Pulmonary artery endothelial cell (primary cell): ENCODE measurements at regions not wholly inside any gene's neighbourhood (a gene's known extent, or its start where the extent isn't known, plus 50 kb on each side); places are given as distances from the start of the nearest gene placed in this dataset.
"Not testable (repeated sequence)": the region's sequence is repeated elsewhere in the genome, so short reads cannot be mapped to it uniquely, and the experiment has no call there.

Experiments
- DNase-seq: peaks from one replicate; pipeline ENCODE4 v3.0.0-alpha.2; 2011; ENCODE audit warnings: low read depth, low spot score

GRCh38 chr14:43119672-43120071, 1387.4 kb downstream of the FSCB start:
- DNase-seq, result no peak

- DNase-seq, result no peak
These were observed 1390.7 kb downstream of the FSCB start for GRCh38 chr14:43116341-43116740.

DNA sequence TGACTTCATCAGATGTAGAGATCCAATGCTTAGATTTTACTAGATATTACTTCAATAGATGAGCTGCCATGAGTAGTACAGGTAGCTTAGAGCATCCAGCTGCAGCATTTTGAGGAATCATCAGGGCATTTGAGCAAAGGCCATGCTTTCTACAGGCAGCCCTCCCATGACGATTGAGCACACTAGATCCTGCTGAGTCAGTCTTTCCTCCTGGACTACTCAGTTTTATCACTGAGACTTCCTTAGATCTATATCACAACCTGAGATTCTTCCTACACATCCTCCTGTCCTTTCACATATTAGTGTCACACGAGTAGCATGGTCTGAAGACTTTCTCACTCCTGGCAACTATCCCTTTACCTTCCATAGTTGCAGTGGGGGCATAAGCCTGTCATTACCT, 1401.8 kb downstream of the FSCB start:
- DNase-seq, result no peak

GRCh38 chr14:43090380-43090779, 1416.7 kb downstream of the FSCB start:
- DNase-seq, result no peak

- no peak for DNase-seq
These were observed 1419.4 kb downstream of the FSCB start for GRCh38 chr14:43087666-43088065.

DNA sequence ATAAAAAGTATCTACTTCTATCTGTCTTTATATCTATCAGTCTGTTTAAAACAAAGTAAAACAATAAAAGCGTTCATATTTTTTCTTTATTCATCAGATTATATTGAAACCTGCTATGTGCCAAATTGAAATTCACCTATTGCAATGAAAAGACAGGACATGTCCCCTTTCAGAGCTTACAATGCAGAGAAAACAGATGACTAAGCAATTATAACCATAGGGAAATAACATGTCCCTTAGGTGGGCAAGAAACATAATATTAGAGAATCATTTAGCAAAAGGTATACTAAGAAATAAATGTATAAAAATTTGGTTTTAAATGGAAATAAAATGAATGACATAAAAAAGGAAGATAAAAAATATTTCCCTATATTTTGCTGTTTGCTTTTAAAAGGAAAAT, 1421.3 kb downstream of the FSCB start:
- no peak for DNase-seq

DNA sequence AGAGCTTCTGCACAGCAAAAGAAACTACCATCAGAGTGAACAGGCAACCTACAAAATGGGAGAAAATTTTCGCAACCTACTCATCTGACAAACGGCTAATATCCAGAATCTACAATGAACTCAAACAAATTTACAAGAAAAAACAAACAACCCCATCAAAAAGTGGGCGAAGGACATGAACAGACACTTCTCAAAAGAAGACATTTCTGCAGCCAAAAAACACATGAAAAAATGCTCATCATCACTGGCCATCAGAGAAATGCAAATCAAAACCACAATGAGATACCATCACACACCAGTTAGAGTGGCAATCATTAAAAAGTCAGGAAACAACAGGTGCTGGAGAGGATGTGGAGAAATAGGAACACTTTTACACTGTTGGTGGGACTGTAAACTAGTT, 1439.7 kb downstream of the FSCB start:
- DNase-seq, result not testable (repeated sequence)

DNA sequence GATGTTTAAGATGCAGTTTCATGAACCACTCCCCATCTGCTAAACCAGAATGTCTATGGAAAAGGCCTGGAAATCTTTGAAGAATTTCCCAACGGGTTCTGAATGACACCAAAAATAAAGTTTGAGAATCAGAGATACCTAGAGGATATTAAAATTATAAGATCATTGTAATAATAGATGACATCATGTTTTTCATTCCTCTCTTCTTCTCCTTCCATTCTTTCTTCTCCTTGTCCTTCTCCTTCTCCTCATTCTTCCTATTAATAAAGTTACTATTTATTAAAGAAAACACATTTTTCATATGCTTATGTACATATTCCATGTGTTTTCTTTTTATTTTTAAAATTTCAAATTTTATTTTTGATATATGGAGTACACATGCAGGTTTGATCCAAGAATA, 1449.4 kb downstream of the LRFN5 start:
- DNase-seq, result no peak

- no peak for DNase-seq
These were observed 1446.2 kb downstream of the LRFN5 start for GRCh38 chr14:43052897-43053296.

DNA sequence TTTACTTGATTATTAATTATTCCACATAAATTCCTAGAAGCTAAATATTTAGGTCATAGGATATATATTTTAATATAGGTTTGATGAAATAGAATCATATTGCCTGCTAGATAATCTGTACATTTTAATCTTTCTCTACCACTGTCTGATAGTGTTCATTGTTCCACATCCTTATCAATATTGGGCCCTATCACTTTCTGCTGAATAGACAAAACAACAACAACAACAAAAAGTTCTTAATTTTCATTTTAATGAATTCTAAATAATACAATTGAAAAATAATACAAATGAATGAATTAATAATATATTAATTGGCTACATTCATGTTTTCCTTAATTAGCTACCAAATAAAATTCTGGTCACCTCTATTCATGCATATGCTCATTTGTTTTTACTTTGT, 1437.2 kb downstream of the LRFN5 start:
- no peak for DNase-seq

GRCh38 chr14:43042408-43042807, 1435.7 kb downstream of the LRFN5 start:
- DNase-seq, result no peak

DNA sequence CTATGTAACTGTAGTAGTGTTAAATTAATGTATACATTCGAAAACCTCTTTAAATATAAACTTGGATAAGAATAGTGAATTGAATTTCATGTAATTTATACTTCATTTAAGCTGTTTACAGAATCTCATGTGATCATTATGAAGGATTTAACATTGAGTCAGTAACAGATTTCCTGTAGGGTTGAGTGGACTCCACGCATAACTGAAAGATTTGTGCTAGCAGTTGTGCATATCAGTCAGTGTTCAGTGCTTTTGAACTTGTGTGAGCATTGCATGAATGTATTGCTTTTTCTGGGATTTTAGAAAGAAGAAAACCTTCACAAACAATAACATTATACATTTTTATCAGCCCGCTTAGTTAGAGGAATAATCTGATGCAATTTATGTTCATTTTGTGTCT, 1435.3 kb downstream of the LRFN5 start:
- DNase-seq, result no peak

DNA sequence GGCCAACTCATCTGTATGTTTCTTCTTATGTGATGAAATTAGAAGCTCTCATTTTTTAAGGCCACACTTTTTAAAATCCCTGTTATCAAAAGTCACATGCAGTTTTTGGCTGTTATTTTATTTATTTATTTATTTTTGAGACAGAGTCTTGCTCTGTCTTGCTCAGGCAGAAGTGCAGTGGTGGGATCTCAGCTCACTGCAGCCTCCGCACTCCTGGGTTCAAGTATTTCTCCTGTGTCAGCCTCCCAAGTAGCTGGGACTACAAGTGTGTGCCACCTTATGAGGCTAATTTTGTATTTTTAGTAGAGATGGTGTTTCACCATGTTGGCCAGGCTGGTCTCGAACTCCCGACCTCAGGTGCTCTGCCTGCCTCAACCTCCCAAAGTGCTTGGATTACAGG, 1434.5 kb downstream of the LRFN5 start:
- no peak for DNase-seq

DNA sequence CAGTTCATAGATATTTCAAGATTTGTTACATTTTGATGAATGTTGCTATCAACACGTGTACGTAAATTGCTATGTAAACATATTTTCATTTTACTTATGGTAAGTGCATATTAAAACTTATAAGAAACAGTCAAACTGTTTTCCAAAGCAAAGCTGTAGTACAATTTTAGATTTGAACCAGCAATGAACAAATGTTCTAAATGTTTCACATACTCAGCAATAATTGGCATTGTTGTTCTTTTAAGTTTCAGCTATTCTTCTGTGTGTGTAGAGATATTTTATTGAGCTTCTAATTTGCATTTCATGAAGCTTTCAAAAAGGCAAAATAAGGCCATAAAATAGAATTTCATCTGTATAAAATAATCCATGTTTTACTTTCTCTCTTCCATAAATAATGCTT, 1433.2 kb downstream of the LRFN5 start:
- no peak for DNase-seq

DNA sequence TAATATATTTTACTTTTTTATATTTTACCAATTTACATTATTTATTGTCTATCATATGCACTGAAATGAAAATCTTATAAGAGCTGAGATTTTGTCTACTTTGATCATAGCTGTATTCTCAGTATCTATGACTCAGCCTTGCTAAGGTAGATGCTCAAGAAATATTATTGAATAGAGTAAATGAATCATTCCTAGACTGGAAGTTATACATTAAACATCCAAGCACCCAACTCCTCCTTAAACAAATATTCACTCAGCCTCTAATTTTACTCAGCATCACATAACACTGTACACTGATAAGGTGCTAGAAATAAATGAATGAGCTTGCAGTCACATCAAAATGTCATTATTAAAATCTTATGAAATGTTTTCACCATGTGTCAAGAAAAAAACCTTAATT, 1424.9 kb downstream of the LRFN5 start:
- DNase-seq, result no peak

DNA sequence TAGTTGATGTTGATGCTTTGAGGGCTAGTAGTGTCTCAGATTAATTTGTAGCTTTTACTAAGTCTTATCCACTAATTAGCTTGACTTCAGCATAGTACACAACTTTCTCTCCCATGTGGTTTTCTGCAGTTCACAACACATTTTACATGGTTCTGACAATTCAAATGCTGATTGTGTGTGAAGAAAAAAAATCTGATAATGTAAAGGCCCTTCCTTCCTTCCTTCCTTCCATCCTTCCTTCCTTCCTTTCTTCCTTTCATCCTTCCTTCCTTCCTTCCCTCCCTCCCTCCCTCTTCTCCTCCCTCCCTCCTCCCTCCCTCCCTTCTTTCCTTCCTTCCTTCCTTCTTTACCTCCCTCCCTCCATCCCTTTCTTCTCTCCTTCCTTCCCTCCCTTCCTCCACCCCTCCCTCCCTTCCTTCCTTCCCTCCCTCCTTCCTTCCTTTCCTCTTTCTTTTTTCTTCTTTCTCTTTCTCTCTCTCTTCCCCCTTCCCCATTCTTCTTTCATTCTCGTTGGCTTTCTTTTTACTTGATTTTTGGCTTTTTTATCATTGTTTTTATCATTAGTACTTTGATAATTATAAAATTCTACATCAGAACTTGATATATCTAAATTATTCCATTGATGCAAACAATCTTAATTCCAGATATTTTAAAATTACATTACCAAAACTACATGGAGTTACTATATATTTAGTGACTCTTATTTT, 1415.6 kb downstream of the LRFN5 start:
- DNase-seq, result no peak

- DNase-seq, result no peak
These were observed 1413.2 kb downstream of the LRFN5 start for GRCh38 chr14:43019826-43020225.

- DNase-seq, result no peak
These were observed 1407.7 kb downstream of the LRFN5 start for GRCh38 chr14:43014338-43014737.

DNA sequence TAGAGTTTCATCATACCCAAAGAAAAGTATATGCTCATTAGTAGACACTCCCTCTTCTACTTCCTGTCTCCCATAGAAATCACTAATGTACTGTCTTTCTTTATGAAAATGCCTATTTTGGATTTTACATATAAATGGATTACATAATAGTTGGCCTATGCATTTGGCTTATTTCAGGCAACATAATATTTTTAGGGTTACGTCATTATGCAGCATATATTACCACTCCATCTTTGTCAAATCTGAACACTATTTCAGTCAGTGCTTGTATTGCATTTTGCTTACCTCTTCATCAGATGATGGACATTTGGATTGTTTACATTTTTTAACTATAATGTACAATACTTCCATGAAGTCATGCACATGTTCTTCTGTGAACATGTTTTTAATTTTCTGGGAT, 1406.1 kb downstream of the LRFN5 start:
- DNase-seq, result no peak

GRCh38 chr14:43005807-43006206, 1399.1 kb downstream of the LRFN5 start:
- no peak for DNase-seq

- DNase-seq, result no peak
These were observed 1397.2 kb downstream of the LRFN5 start for GRCh38 chr14:43003845-43004244.

DNA sequence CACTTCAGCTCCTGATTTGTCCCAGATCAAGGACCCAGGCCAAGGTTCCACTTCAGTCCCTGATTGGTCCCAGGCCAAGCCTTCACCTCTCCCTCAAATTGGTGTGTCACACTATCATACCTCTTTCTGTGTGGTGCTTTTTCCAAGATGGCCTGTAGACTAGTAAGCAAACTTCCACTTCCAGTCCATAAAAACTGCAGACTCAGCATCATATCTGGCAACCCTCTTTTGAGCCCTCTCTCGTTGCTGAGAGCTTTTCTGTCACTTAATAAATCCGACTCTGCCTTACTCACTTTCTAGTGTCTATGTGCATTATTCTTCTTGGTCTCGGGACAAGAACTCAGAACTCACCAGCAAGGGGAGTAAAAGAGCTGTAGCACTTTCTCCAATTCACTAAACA, 1395.1 kb downstream of the LRFN5 start:
- no peak for DNase-seq

- DNase-seq, result no peak
These were observed 1387.5 kb downstream of the LRFN5 start for GRCh38 chr14:42994051-42994736.
